IgD-negative memory B cell (primary cell): ENCODE measurements at regions not wholly inside any gene's neighbourhood (a gene's known extent, or its start where the extent isn't known, plus 50 kb on each side); places are given as distances from the start of the nearest gene placed in this dataset.
"Not testable (repeated sequence)": the region's sequence is repeated elsewhere in the genome, so short reads cannot be mapped to it uniquely, and the experiment has no call there.

Source experiments
- H3K27ac Mint-ChIP-seq, 3 donors: one replicate each; pipeline ENCODE4 v1.8.0; 2020 to 2022; ENCODE audit warnings: mild to moderate bottlenecking in 3 of 3, mixed read lengths in 3 of 3, moderate library complexity in 1 of 3
- H3K27me3 Mint-ChIP-seq: one replicate; pipeline ENCODE4 v1.8.0; 2021; ENCODE audit warnings: mixed read lengths
- H3K36me3 Mint-ChIP-seq: one replicate; pipeline ENCODE4 v1.8.0; 2020; ENCODE audit warnings: mild to moderate bottlenecking, mixed read lengths
- H3K4me1 Mint-ChIP-seq, 3 donors: one replicate each; pipeline ENCODE4 v1.8.0; 2020 to 2022; ENCODE audit warnings: mixed read lengths in 3 of 3, mild to moderate bottlenecking in 1 of 3
- H3K4me3 Mint-ChIP-seq, 4 donors: one replicate each; pipeline ENCODE4 v1.8.0; 2020 to 2022; ENCODE audit warnings: mild to moderate bottlenecking in 4 of 4, mixed read lengths in 4 of 4, moderate library complexity in 3 of 4
- H3K9me3 Mint-ChIP-seq, 3 donors: one replicate each; pipeline ENCODE4 v1.8.0; 2020 to 2021; ENCODE audit warnings: mixed read lengths in 3 of 3, mild to moderate bottlenecking in 1 of 3

DNA sequence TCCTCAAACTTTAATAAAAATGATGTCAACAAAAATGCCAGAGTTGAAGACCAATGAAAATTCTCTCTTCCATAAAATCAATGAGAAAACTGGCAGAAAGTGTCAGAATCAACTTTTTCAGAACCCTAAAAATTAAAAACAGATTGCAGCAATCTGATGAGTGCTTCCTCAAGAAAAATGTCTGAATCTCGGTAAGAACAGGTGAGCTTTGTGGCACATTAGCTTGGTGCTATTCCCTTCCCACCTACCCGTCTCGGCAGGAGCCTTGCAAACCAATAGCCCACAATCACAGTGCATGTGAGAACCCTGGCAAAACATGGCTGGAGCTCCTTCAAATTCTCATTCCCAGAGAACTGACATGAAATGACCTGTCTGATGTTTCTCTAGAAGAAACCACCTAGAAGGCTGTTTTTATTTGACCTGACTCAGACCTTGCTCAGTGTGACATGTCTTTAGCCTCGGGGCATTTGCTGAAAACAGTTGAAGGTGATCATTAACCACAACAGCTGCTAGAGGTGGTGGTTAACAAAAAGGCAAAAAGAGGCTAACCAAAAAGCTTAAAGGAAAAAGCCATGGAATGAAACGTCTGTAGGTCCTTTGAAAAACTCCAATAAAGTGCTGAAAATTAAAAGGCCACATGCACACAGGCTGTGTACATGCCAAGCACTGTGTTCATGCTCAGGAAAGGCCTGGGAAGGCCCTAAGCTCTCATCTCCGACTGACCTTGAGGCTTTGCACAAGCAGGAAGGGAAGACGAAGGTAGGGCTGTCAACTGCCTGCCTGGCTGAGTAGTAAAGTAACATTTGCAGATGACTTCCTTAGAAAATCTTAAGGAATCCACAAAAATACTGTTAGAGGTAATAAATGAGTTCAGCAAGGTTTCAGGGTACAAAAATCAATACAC, 253.0 kb upstream of the NSMCE3 start:
- no peaks in the 10 kb centered on the region for H3K27me3 Mint-ChIP-seq
- H3K4me1 Mint-ChIP-seq: no peaks in the 10 kb centered on the region
- H3K27ac Mint-ChIP-seq: no peak overlapping the region
- H3K36me3 Mint-ChIP-seq: no peaks in the 10 kb centered on the region
- no peak overlapping the region for H3K4me3 Mint-ChIP-seq
- H3K9me3 Mint-ChIP-seq: peaks cover 3 to 14% (median 13%) of the 10 kb centered on the region in 3 donors

DNA sequence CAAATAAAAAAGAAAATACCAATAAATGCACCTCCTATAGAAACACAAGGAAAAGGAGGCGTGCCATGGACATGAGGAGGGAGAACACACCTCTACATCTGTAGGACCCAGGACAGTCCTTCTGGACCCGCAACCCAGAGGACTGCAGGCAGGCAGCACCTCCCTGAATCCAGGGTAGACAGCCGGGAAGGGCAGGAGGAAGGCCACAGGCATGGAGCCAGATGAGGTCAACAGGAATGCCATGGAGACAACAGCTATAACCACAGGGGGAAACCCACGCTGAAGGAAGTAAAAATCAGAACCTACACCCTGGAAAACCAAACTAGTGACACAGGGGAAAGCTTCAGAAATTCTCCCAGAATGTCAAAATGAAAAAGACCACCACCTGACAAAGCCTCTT, 248.8 kb upstream of the NSMCE3 start:
- H3K36me3 Mint-ChIP-seq: no peaks in the 10 kb centered on the region
- H3K27ac Mint-ChIP-seq: peak overlapping the region in 1 of 3 donors; percentile 13
- peaks cover 3 to 18% (median 15%) of the 10 kb centered on the region in 3 donors for H3K9me3 Mint-ChIP-seq
- H3K27me3 Mint-ChIP-seq: no peaks in the 10 kb centered on the region
- no peak overlapping the region for H3K4me3 Mint-ChIP-seq
- no peaks in the 10 kb centered on the region for H3K4me1 Mint-ChIP-seq

DNA sequence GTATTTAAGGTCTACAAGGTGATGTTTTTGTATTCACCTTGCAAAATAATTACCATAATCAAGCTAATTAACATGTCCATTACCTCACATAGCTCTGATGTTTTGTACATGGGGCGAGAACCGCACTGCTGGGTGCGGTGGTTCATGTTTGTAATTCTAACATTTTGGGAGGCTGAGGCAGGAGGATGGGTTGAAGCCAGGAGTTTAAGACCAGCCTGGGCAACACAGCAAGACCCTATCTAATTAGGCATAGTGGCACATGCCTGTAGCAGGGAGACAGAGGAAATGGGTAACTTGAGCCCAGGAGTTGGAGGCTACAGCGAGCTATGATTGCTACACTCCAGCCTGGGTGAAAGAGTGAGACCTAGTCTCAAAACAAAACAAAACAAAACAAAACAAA, 248.2 kb upstream of the NSMCE3 start:
- H3K27me3 Mint-ChIP-seq: no peaks in the 10 kb centered on the region
- H3K27ac Mint-ChIP-seq: no peak overlapping the region
- H3K4me3 Mint-ChIP-seq: no peak overlapping the region
- H3K4me1 Mint-ChIP-seq: no peaks in the 10 kb centered on the region
- no peaks in the 10 kb centered on the region for H3K36me3 Mint-ChIP-seq
- H3K9me3 Mint-ChIP-seq: peaks cover 3 to 18% (median 15%) of the 10 kb centered on the region in 3 donors

DNA sequence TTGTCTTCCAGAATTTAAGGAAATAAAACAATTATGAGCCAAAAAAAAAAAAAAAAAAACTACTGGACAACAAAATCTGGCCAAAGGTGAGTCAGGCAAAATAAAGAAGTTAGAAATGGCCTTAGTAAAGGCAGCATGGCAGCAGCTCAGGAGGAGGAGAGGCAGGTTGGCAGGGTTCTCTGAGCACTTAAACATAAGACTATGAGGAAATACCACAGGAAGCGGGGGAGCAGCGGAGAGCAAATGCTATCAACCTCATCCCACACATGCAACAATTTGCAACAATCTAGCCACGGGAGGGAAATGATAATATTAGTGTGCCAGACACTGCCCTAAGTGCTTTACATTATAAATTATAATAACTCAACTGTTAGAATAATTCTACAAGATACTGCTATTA, 247.3 kb upstream of the NSMCE3 start:
- Mint-ChIP-seq H3K27ac (no peak overlapping the region), H3K4me3 (no peak overlapping the region), H3K9me3 (peaks cover 3 to 18% (median 15%) of the 10 kb centered on the region in 3 donors), H3K4me1 (no peaks in the 10 kb centered on the region), H3K27me3 (no peaks in the 10 kb centered on the region), H3K36me3 (no peaks in the 10 kb centered on the region)

DNA sequence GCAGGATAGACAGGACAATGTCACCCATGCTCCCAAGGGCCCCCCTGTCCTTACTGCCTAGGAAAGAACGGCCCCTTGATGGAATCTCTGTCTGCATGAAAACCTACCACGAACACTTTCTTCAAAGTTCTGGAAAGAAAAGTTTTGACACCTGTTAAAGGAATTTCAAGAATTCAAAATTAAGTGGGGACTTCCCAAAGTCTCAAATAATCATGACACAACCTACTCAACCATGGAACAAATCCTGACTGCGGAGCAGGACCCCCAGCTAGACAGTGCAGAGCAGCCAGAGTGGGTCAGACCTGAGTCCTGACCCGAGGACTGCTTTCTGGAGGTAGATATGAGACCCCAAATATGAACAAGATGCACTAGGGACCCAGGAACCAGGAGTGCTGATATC, 245.3 kb upstream of the NSMCE3 start:
- peaks cover 5 to 17% (median 13%) of the 10 kb centered on the region in 3 donors for H3K9me3 Mint-ChIP-seq
- H3K4me1 Mint-ChIP-seq: no peaks in the 10 kb centered on the region
- no peaks in the 10 kb centered on the region for H3K27me3 Mint-ChIP-seq
- H3K27ac Mint-ChIP-seq: no peak overlapping the region
- H3K4me3 Mint-ChIP-seq: no peak overlapping the region
- no peaks in the 10 kb centered on the region for H3K36me3 Mint-ChIP-seq

DNA sequence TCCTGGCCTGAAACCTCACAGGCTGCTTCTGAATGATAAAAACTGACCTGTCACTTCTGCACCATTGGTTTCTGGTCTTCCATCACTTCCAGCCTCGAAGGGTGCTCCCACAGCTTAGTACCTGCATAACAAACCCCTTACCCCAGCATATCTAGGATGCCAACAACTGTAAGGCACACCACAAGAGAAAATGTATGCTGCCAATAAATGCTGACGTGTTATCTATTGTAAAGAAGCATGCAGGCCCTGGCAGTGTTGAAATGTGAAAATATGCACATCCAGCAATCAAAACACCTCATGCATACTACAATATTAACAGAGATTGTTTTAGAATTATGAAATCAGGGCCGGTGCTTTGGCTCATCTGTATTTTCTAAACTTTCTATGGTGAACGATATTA, 242.0 kb upstream of the NSMCE3 start:
- Mint-ChIP-seq H3K4me1 (no peaks in the 10 kb centered on the region), H3K36me3 (peaks cover 2% of the 10 kb centered on the region), H3K27ac (no peak overlapping the region), H3K4me3 (no peak overlapping the region), H3K9me3 (peaks cover 6 to 17% (median 14%) of the 10 kb centered on the region in 3 donors), H3K27me3 (no peaks in the 10 kb centered on the region)

DNA sequence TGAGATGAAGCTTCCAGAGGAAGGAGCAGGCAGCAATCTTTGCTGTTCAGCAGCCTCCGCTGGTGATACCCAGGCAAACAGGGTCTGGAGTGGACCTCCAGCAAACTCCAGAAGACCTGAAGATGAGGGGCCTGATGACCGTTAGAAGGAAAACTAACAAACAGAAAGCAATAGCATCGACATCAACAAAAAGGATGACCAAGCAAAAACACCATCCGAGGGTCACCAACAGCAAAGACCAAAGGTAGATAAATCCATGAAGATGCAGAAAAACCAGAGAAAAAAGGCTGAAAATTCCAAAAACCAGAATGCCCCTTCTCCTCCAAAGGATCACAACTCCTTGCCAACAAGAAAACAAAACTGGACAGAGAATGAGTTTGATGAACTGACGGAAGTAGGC, 235.9 kb upstream of the NSMCE3 start:
- H3K4me1 Mint-ChIP-seq, H3K27ac Mint-ChIP-seq, H3K4me3 Mint-ChIP-seq, H3K36me3 Mint-ChIP-seq, H3K27me3 Mint-ChIP-seq: not testable (repeated sequence)
- peaks cover 5 to 27% (median 22%) of the 10 kb centered on the region in 3 donors for H3K9me3 Mint-ChIP-seq

- Mint-ChIP-seq H3K27me3 (no peaks in the 10 kb centered on the region), H3K27ac (no peak overlapping the region), H3K9me3 (no peaks in the 10 kb centered on the region), H3K36me3 (no peaks in the 10 kb centered on the region), H3K4me1 (peaks cover 0 to 1% (median 0%) of the 10 kb centered on the region in 3 donors), H3K4me3 (no peak overlapping the region)
Observed at GRCh38 chr15:29490747-29491471, 221.3 kb upstream of the NSMCE3 start.

DNA sequence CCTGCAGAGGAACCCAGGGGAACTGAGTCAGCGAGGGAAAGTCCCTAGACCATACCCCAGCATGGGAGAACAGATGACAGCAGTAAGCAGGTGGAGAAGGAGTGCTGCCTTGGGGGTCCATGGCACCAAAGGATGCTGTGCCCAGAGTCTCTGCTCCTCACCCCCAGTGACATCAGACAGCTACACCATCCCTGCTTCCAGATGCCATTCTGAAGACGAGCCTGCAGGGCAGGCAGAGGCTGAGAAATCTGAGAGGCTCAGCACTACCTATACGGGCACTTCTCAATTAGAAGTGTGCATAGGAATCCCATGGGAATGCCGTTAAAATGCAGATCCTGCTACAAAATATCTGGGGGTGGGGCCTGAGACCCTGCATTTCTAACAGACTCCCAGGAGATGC, 211.3 kb upstream of the NSMCE3 start:
- Mint-ChIP-seq H3K9me3 (peaks cover 0 to 6% (median 0%) of the 10 kb centered on the region in 3 donors), H3K4me3 (no peak overlapping the region), H3K36me3 (no peaks in the 10 kb centered on the region), H3K27ac (no peak overlapping the region), H3K27me3 (peaks cover 4% of the 10 kb centered on the region), H3K4me1 (no peaks in the 10 kb centered on the region)

- H3K4me3 Mint-ChIP-seq: no peak overlapping the region
- H3K27me3 Mint-ChIP-seq: peaks cover 4% of the 10 kb centered on the region
- H3K36me3 Mint-ChIP-seq: no peaks in the 10 kb centered on the region
- no peak overlapping the region for H3K27ac Mint-ChIP-seq
- H3K9me3 Mint-ChIP-seq: peaks cover 0 to 6% (median 0%) of the 10 kb centered on the region in 3 donors
- no peaks in the 10 kb centered on the region for H3K4me1 Mint-ChIP-seq
Observed at GRCh38 chr15:29480278-29480677, 210.7 kb upstream of the NSMCE3 start.

- Mint-ChIP-seq H3K4me3 (no peak overlapping the region), H3K9me3 (peaks cover 0 to 6% (median 0%) of the 10 kb centered on the region in 3 donors), H3K36me3 (no peaks in the 10 kb centered on the region), H3K27me3 (peaks cover 4% of the 10 kb centered on the region), H3K27ac (no peak overlapping the region), H3K4me1 (no peaks in the 10 kb centered on the region)
Observed at GRCh38 chr15:29477256-29477655, 207.6 kb upstream of the NSMCE3 start.

GRCh38 chr15:29476503-29477080, 207.0 kb upstream of the NSMCE3 start:
- no peak overlapping the region for H3K4me3 Mint-ChIP-seq
- no peak overlapping the region for H3K27ac Mint-ChIP-seq
- H3K4me1 Mint-ChIP-seq: no peaks in the 10 kb centered on the region
- peaks cover 4% of the 10 kb centered on the region for H3K27me3 Mint-ChIP-seq
- H3K36me3 Mint-ChIP-seq: no peaks in the 10 kb centered on the region
- H3K9me3 Mint-ChIP-seq: peaks cover 0 to 6% (median 0%) of the 10 kb centered on the region in 3 donors

GRCh38 chr15:29475096-29475495, 205.5 kb upstream of the NSMCE3 start:
- H3K4me3 Mint-ChIP-seq: no peak overlapping the region
- H3K27ac Mint-ChIP-seq: no peak overlapping the region
- peaks cover 0 to 6% (median 0%) of the 10 kb centered on the region in 3 donors for H3K9me3 Mint-ChIP-seq
- peaks cover 2% of the 10 kb centered on the region for H3K27me3 Mint-ChIP-seq
- no peaks in the 10 kb centered on the region for H3K36me3 Mint-ChIP-seq
- H3K4me1 Mint-ChIP-seq: no peaks in the 10 kb centered on the region

DNA sequence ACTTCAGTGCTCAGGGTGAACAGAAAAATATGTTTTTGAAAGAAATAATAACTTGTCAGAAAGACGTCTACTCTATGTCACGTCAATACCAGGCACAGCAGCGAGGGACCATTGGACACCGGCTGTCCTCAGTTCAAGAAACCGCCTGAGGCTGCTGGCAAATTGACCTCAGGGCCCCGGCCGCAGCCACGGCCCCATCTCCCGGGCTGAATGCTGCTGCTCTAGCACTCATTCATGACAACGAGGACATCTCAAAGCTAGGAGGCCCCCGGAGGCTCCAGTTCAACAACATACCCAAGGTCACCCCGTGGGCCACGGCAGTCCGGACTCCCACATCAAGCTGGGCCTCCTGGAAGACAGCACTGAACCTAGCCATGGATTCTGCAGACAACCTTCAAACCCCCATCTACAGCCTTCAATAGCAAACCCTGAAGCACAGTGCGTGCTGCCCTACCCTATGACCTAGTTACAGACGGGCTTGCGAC, 204.0 kb upstream of the NSMCE3 start:
- peaks cover 2% of the 10 kb centered on the region for H3K27me3 Mint-ChIP-seq

DNA sequence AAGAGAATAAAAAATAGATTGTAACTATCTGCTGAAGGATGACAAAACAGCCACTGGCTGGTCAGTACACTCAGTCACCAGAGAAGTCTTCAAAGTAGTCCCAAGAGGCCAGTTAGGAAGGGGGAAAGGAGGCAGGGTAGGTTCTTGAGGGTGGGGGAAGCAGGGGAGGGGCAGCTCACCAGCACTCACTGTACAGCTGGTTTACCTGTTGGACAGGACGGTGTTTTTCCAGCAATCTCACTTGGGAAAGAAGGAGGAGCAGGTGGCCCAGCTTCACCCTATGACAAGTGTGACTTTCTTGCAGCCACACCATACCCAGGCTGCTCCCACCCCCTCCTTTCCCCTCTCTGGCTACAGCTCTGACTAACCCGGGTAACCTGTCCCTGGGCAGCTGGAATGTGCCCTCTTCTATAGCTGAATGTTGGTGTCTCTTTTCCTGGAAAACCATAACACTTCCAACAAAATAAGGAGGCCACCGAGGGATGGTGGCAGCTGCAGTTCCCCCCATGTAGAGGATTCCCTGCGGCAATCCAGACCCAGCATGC, 203.4 kb upstream of the NSMCE3 start:
- H3K27ac Mint-ChIP-seq: no peak overlapping the region
- H3K36me3 Mint-ChIP-seq: no peaks in the 10 kb centered on the region
- H3K27me3 Mint-ChIP-seq: peaks cover 2% of the 10 kb centered on the region
- H3K4me3 Mint-ChIP-seq: no peak overlapping the region
- no peaks in the 10 kb centered on the region for H3K4me1 Mint-ChIP-seq
- H3K9me3 Mint-ChIP-seq: peaks cover 0 to 4% (median 0%) of the 10 kb centered on the region in 3 donors

More for the DNA sequence above, 204.0 kb upstream of the NSMCE3 start:
- Mint-ChIP-seq H3K4me1 (no peaks in the 10 kb centered on the region), H3K27ac (no peak overlapping the region), H3K9me3 (peaks cover 0 to 4% (median 0%) of the 10 kb centered on the region in 3 donors), H3K36me3 (no peaks in the 10 kb centered on the region), H3K4me3 (no peak overlapping the region)
